IMR-90 (cell line): ENCODE measurements at regions not wholly inside any gene's neighbourhood (a gene's known extent, or its start where the extent isn't known, plus 50 kb on each side); places are given as distances from the start of the nearest gene placed in this dataset.
A peak's percentile ranks its signal among the peaks of the same experiment; 100 is the strongest.

Experiments
- ATAC-seq: fragments of 200-7000 bp; cut with Tn5 transposase; 2 replicates; pipeline ENCODE4 v1.9.1; 2020; ENCODE audit warnings: low read depth, mild to moderate bottlenecking, moderate library complexity
- BruUV-seq: library from RNA; stranded (reverse); fragments of 400-500 nt; replicated peaks from 2 replicates; lab custom pipeline; 2021; lab: Mats Ljungman, UMichigan
- CTCF ChIA-PET: fragments of 300-600 bp; formaldehyde crosslinking; extraction: SDS; loops from one replicate; lab custom pipeline; 2021; ENCODE audit warnings: antibody characterized with exemption; lab: Yijun Ruan, JAX
- POLR2A ChIA-PET: fragments of 300-600 bp; sonication (Branson Sonifier 250); formaldehyde crosslinking; loops from one replicate; lab custom pipeline; 2022; ENCODE audit warnings: antibody characterized with exemption; ENCODE audit not compliant: unreplicated experiment; lab: Charles Lee
- DNase-seq: peaks from one replicate; pipeline ENCODE4 v3.0.0; 2013
- H2AFZ ChIP-seq: replicated peaks from 2 replicates; pipeline ENCODE3; 2013; ENCODE audit warnings: low read length, mild to moderate bottlenecking; ENCODE audit not compliant: poor library complexity
- H2AK5ac ChIP-seq: 2 replicates; pipeline ENCODE4 v1.6.1; 2013; ENCODE audit warnings: low read depth, low read length, inconsistent platforms
- H2AK9ac ChIP-seq: replicated peaks from 2 replicates; pipeline ENCODE3; 2013; ENCODE audit warnings: mild to moderate bottlenecking, low read depth, low read length, moderate library complexity; ENCODE audit not compliant: poor library complexity
- H2BK120ac ChIP-seq: 2 replicates; pipeline ENCODE4 v1.6.1; 2013; ENCODE audit warnings: low read depth, low read length, inconsistent platforms
- H2BK15ac ChIP-seq: 3 replicates; pipeline ENCODE4 v1.6.1; 2013; ENCODE audit warnings: low read depth, low read length, inconsistent platforms
- H2BK20ac ChIP-seq: 2 replicates; pipeline ENCODE4 v1.6.1; 2013; ENCODE audit warnings: low read depth, mild to moderate bottlenecking, inconsistent platforms, low read length, moderate library complexity
- H2BK5ac ChIP-seq: 2 replicates; pipeline ENCODE4 v1.6.1; 2013; ENCODE audit warnings: mild to moderate bottlenecking, low read depth, low read length, inconsistent platforms; ENCODE audit not compliant: poor library complexity, severe bottlenecking
- H3K14ac ChIP-seq: replicated peaks from 2 replicates; pipeline ENCODE4 v1.6.1; 2013; ENCODE audit warnings: low read depth, low read length, inconsistent platforms
- H3K18ac ChIP-seq: 2 replicates; pipeline ENCODE4 v1.6.1; 2013; ENCODE audit warnings: low read depth, low read length, control low read depth
- H3K23ac ChIP-seq: 2 replicates; pipeline ENCODE4 v1.6.1; 2013; ENCODE audit warnings: low read depth, low read length, inconsistent platforms
- H3K27ac ChIP-seq: 2 replicates; pipeline ENCODE4 v1.5.1; 2013; ENCODE audit warnings: mild to moderate bottlenecking, control low read depth, low read length; ENCODE audit not compliant: insufficient read depth
- H3K27me3 ChIP-seq: 2 replicates; pipeline ENCODE4 v1.6.1; 2013; ENCODE audit warnings: low read length; ENCODE audit not compliant: control insufficient read depth, insufficient read depth
- H3K36me3 ChIP-seq: 2 replicates; pipeline ENCODE4 v1.6.1; 2013; ENCODE audit warnings: low read length, mixed read lengths; ENCODE audit not compliant: control insufficient read depth, insufficient read depth
- H3K4ac ChIP-seq: 2 replicates; pipeline ENCODE4 v1.6.1; 2013; ENCODE audit warnings: low read depth, low read length, inconsistent platforms
- H3K4me1 ChIP-seq: 2 replicates; pipeline ENCODE4 v1.6.1; 2013; ENCODE audit warnings: low read length, mixed read lengths; ENCODE audit not compliant: control insufficient read depth, insufficient read depth
- H3K4me2 ChIP-seq: 2 replicates; pipeline ENCODE4 v1.6.1; 2013; ENCODE audit warnings: low read depth, mild to moderate bottlenecking, control low read depth, low read length, moderate library complexity
- H3K4me3 ChIP-seq: 2 replicates; pipeline ENCODE4 v1.5.1; 2013; ENCODE audit warnings: low read depth, mild to moderate bottlenecking, control low read depth, low read length, moderate library complexity; ENCODE audit not compliant: insufficient read depth
- H3K56ac ChIP-seq: 2 replicates; pipeline ENCODE4 v1.6.1; 2013; ENCODE audit warnings: low read length, inconsistent platforms; ENCODE audit not compliant: insufficient read depth; ENCODE audit errors: extremely low read depth
- H3K79me1 ChIP-seq, 2 experiments: 2 replicates each; pipeline ENCODE4 v1.6.1; 2013; ENCODE audit warnings: low read length in 2 of 2, inconsistent platforms in 1 of 2, low read depth in 1 of 2
- H3K9ac ChIP-seq: 2 replicates; pipeline ENCODE4 v1.6.1; 2013; ENCODE audit warnings: low read depth, low read length, control low read depth
- H3K9me1 ChIP-seq: 2 replicates; pipeline ENCODE4 v1.6.1; 2013; ENCODE audit warnings: low read length, inconsistent platforms; ENCODE audit not compliant: insufficient read depth
- H3K9me3 ChIP-seq: 2 replicates; pipeline ENCODE4 v1.6.1; 2013; ENCODE audit warnings: low read length; ENCODE audit not compliant: control insufficient read depth, insufficient read depth
- H4K20me1 ChIP-seq: 2 replicates; pipeline ENCODE4 v1.6.1; 2013; ENCODE audit warnings: low read length, inconsistent platforms; ENCODE audit not compliant: insufficient read depth
- H4K5ac ChIP-seq: 2 replicates; pipeline ENCODE4 v1.6.1; 2013; ENCODE audit warnings: mild to moderate bottlenecking, low read depth, low read length, control low read depth
- H4K8ac ChIP-seq, 2 experiments: 2 replicates each; pipeline ENCODE4 v1.6.1; 2013; ENCODE audit warnings: low read depth in 2 of 2, low read length in 2 of 2, control low read depth in 1 of 2, inconsistent platforms in 1 of 2
- H4K91ac ChIP-seq: 2 replicates; pipeline ENCODE4 v1.6.1; 2013; ENCODE audit warnings: low read depth, low read length, inconsistent platforms; ENCODE audit not compliant: insufficient read depth
- CEBPB ChIP-seq: IDR thresholded peaks from 2 replicates; pipeline ENCODE4 v1.6.1; 2012; ENCODE audit warnings: low read depth, low read length, improper control_type of control experiment
- CHD1 ChIP-seq: IDR thresholded peaks from 2 replicates; pipeline ENCODE4 v1.6.1; 2012; ENCODE audit warnings: low read depth, low read length, improper control_type of control experiment
- POLR2A ChIP-seq: IDR thresholded peaks from 2 replicates; pipeline ENCODE4 v1.6.1; 2012; ENCODE audit warnings: mild to moderate bottlenecking, low read depth, low read length
- RAD21 ChIP-seq: IDR thresholded peaks from 2 replicates; pipeline ENCODE4 v1.6.1; 2012; ENCODE audit warnings: low read length, improper control_type of control experiment
- RCOR1 ChIP-seq: IDR thresholded peaks from 2 replicates; pipeline ENCODE4 v1.6.1; 2012; ENCODE audit warnings: mild to moderate bottlenecking, low read length, improper control_type of control experiment; ENCODE audit not compliant: insufficient replicate concordance
- SMC3 ChIP-seq: fragments of 150-350 bp; IDR thresholded peaks from 2 replicates; pipeline ENCODE4 v1.6.1; 2016; ENCODE audit warnings: low read depth, mild to moderate bottlenecking, antibody characterized with exemption, low read length, moderate library complexity
- WGBS, 2 experiments: methylation state at CpG; one replicate each; pipeline versions ENCODE4 v1.1.5 to v1.1.7; 2013; ENCODE audit warnings: missing lambda C conversion rate in 2 of 2; ENCODE audit not compliant: insufficient read length in 1 of 2; ENCODE audit errors: extremely low coverage in 2 of 2; 5-methylcytosine and 5-hydroxymethylcytosine counted together
- dilution Hi-C: fragments of 300-500 bp; cut with HindIII; formaldehyde crosslinking; loops from one replicate; pipeline ENCODE4 v1.14.3; 2018; ENCODE audit warnings: low sequenced_read_pairs; ENCODE audit not compliant: unreplicated experiment
- in situ Hi-C: fragments of 300-500 bp; cut with MboI; formaldehyde crosslinking; loops from 3 replicates; pipeline ENCODE4 v1.14.3; 2019; ENCODE audit warnings: low sequenced_read_pairs, inconsistent platforms, mixed read lengths
- intact Hi-C: fragments of 100-400 bp; cut with micrococcal nuclease; formaldehyde crosslinking; loops from 2 replicates; pipeline ENCODE4 v1.10.0; 2022
- TF ChIP-seq, protein P1 (sequence below): fragments of 150-350 bp; IDR thresholded peaks from 2 replicates; pipeline ENCODE4 v1.6.1; 2017; ENCODE audit warnings: mild to moderate bottlenecking, antibody characterized with exemption, low read length, low read depth
- TF ChIP-seq, protein P2 (sequence below): conservative IDR thresholded peaks from 2 replicates; pipeline ENCODE4 v1.5.1; 2012; ENCODE audit warnings: mild to moderate bottlenecking, low read depth, low read length, improper control_type of control experiment

DNA sequence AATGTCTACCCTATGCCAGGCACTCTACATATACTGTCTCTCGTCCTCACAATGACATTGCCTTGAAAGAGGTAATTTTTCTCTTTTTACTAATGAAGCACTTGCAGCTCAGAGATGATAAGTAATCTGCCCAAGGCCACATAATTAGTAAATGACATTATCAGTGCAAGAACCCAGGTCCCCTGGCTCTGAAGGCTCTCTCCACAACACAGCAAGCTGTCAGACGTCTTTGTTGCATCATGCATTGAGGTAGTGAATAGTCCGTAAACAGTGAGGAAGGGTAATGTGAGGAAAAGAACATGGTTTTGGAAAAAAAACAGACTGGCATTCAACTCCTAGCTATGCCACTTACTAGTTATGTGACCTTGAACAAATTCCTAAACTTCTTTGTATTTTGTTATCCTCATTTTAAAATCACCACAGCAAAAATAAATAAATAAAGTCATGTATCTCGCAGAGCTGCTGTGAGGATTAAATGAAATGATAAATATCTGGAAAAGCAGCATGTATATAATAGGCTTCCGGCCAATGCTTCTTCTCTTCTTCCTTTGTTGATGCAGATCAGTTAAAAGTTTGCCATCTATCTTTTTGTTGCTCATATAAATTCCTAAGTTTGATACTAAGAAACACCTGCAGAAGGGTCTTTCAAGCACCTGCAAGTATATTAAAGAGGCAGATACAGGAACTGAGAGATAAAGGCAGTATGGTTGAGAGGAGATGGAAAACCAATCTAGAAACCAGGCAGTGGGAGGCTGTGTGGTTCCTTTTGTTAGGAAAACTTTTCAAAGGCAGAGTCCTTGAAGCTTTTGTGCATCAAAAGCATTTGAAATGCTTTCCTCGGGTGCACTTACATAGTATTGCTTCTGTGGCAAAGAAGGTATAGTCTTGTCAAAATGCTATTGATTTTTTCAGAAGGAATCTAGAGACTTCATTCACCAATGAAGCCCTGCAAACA, 82.8 kb downstream of the BTG1 start:
- Histone ChIP-seq H3K9me3 (no peaks in the 10 kb centered on the region), H2AK9ac (no peak overlapping the region), H3K36me3 (no peaks in the 10 kb centered on the region), H2BK5ac (peak overlapping the region; percentile 82), H2AK5ac (peak overlapping the region; percentile 85), H3K18ac (peak overlapping the region; percentile 91; the same call in 1 of the 2 replicates), H2BK120ac (peak overlapping the region; percentile 88), H3K9ac (no peak overlapping the region), H4K5ac (peak overlapping the region; percentile 88; the same call in 1 of the 2 replicates), H2AFZ (no peak overlapping the region), H2BK15ac (peak overlapping the region; percentile 72), H4K8ac (peak overlapping the region; percentile 46 to 68; a peak in 2 of 4 replicates), H3K79me1 (peaks cover 0 to 17% of the 10 kb centered on the region in 2 experiments; a peak in 2 of 4 replicates), H3K4me3 (no peak overlapping the region), H3K4ac (peak overlapping the region; percentile 80), H3K27me3 (no peaks in the 10 kb centered on the region), H4K20me1 (no peaks in the 10 kb centered on the region), H3K4me1 (peaks cover 15% of the 10 kb centered on the region), H4K91ac (peak overlapping the region; percentile 86), H3K14ac (peak overlapping the region; percentile 62), H3K27ac (peak overlapping the region; percentile 46; the same call in 1 of the 2 replicates), H3K4me2 (no peak overlapping the region; the same call in 1 of the 2 replicates), H3K9me1 (peaks cover 10% of the 10 kb centered on the region), H3K56ac (peak overlapping the region; percentile 43; the same call in 1 of the 2 replicates), H2BK20ac (peak overlapping the region; percentile 89), H3K23ac (peak overlapping the region; percentile 52; the same call in 1 of the 2 replicates)
- intact Hi-C loops: loop anchor here (5.0 to 10.0 kb wide), 2 partner anchors 79 to 248 kb away; no protein-coding TSS in a partner anchor
- no peak for TF ChIP-seq SMC3
- TF ChIP-seq CEBPB: no peak
- TF ChIP-seq, protein P1, sequence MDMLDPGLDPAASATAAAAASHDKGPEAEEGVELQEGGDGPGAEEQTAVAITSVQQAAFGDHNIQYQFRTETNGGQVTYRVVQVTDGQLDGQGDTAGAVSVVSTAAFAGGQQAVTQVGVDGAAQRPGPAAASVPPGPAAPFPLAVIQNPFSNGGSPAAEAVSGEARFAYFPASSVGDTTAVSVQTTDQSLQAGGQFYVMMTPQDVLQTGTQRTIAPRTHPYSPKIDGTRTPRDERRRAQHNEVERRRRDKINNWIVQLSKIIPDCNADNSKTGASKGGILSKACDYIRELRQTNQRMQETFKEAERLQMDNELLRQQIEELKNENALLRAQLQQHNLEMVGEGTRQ: no peak
- no peak for TF ChIP-seq CHD1
- no peak for TF ChIP-seq RAD21
- TF ChIP-seq POLR2A: no peak
- TF ChIP-seq, protein P2, sequence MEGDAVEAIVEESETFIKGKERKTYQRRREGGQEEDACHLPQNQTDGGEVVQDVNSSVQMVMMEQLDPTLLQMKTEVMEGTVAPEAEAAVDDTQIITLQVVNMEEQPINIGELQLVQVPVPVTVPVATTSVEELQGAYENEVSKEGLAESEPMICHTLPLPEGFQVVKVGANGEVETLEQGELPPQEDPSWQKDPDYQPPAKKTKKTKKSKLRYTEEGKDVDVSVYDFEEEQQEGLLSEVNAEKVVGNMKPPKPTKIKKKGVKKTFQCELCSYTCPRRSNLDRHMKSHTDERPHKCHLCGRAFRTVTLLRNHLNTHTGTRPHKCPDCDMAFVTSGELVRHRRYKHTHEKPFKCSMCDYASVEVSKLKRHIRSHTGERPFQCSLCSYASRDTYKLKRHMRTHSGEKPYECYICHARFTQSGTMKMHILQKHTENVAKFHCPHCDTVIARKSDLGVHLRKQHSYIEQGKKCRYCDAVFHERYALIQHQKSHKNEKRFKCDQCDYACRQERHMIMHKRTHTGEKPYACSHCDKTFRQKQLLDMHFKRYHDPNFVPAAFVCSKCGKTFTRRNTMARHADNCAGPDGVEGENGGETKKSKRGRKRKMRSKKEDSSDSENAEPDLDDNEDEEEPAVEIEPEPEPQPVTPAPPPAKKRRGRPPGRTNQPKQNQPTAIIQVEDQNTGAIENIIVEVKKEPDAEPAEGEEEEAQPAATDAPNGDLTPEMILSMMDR: no peak
- no peak for TF ChIP-seq RCOR1
- BruUV-seq: no TSS peak
- POLR2A ChIA-PET: no interaction called here
- dilution Hi-C loops: no loop called here
- CTCF ChIA-PET: interaction anchor here (0.7 kb wide), 1 partner anchor 23 kb away, joined by 3 read pairs; no protein-coding TSS in a partner anchor
- WGBS, 2 experiments: no CpG with 5 or more reads among the region's 6 CpGs
- in situ Hi-C loops: no loop called here
- DNase-seq (no peak), ATAC-seq (no peak)
